ENCODE measurements at regions not wholly inside any gene's neighbourhood (a gene's known extent, or its start where the extent isn't known, plus 50 kb on each side); places are given as distances from the start of the nearest gene placed in this dataset.
"Not testable (repeated sequence)": the region's sequence is repeated elsewhere in the genome, so short reads cannot be mapped to it uniquely, and the experiment has no call there.

GRCh38 chr4:1589098-1589497 is 95.0 kb downstream of the FAM53A start:
- DNase-seq = no peak

- DNase-seq = no peak
These were observed 95.8 kb downstream of the FAM53A start for GRCh38 chr4:1588306-1588705.

GRCh38 chr4:1584498-1584897 is 99.6 kb downstream of the FAM53A start:
- DNase-seq = no peak

GRCh38 chr4:1583859-1584258 is 100.3 kb downstream of the FAM53A start:
- no peak for DNase-seq

- no peak for DNase-seq
These were observed 100.9 kb downstream of the FAM53A start for GRCh38 chr4:1583051-1583785.

- DNase-seq = no peak
These were observed 101.9 kb downstream of the FAM53A start for GRCh38 chr4:1582227-1582626.

GRCh38 chr4:1581164-1581894 is 102.8 kb downstream of the FAM53A start:
- DNase-seq = not testable (repeated sequence)

- DNase-seq = not testable (repeated sequence)
These were observed 103.5 kb downstream of the FAM53A start for GRCh38 chr4:1580692-1581012.

- no peak for DNase-seq
These were observed 104.0 kb downstream of the FAM53A start for GRCh38 chr4:1579901-1580691.

- DNase-seq = no peak
These were observed 104.9 kb downstream of the FAM53A start for GRCh38 chr4:1579001-1579900.

- DNase-seq = no peak
These were observed 105.8 kb downstream of the FAM53A start for GRCh38 chr4:1578251-1578773.

- no peak for DNase-seq
These were observed 106.3 kb downstream of the FAM53A start for GRCh38 chr4:1577822-1578217.

GRCh38 chr4:1576961-1577821 is 106.9 kb downstream of the FAM53A start:
- no peak for DNase-seq

- no peak for DNase-seq
These were observed 107.7 kb downstream of the FAM53A start for GRCh38 chr4:1576304-1576960.

- DNase-seq = no peak
These were observed 108.5 kb downstream of the FAM53A start for GRCh38 chr4:1575418-1576303.

GRCh38 chr4:1574601-1575417 is 109.3 kb downstream of the FAM53A start:
- DNase-seq = no peak

GRCh38 chr4:1573830-1574459 is 110.2 kb downstream of the FAM53A start:
- no peak for DNase-seq

- no peak for DNase-seq
These were observed 111.0 kb downstream of the FAM53A start for GRCh38 chr4:1572964-1573720.
